Breast epithelium (tissue), 4 donors: ENCODE measurements at regions not wholly inside any gene's neighbourhood (a gene's known extent, or its start where the extent isn't known, plus 50 kb on each side); places are given as distances from the start of the nearest gene placed in this dataset.

Source experiments
- DNase-seq, 2 donors: peaks; one replicate each; pipeline ENCODE4 v3.0.0-alpha.2; 2019; ENCODE audit warnings: low spot score in 2 of 2
- H3K27ac ChIP-seq, 2 donors: fragments of 200-600 bp; sonication (generic) in 1 of 2; one replicate each; pipeline ENCODE4 v1.5.1; 2016 to 2019; ENCODE audit warnings: mild to moderate bottlenecking in 1 of 2
- H3K27me3 ChIP-seq, 2 donors: fragments of 200-600 bp; sonication (generic) in 1 of 2; one replicate each; pipeline versions ENCODE4 v1.5.1 to v1.6.0; 2017 to 2019; ENCODE audit warnings: control low read depth in 1 of 2, mild to moderate bottlenecking in 1 of 2
- H3K36me3 ChIP-seq: fragments of 200-600 bp; one replicate; pipeline ENCODE4 v1.5.1; 2019
- H3K4me1 ChIP-seq, 2 donors: fragments of 200-600 bp; sonication (generic); one replicate each; pipeline ENCODE4 v1.5.1; 2016 to 2019; ENCODE audit warnings: control low read depth in 1 of 2
- H3K4me3 ChIP-seq, 3 donors: fragments of 200-600 bp; sonication (generic); 1 replicate in 2 of 3; 2 replicates in 1 of 3; pipeline ENCODE4 v1.5.1; 2016 to 2019; ENCODE audit warnings: mild to moderate bottlenecking in 3 of 3, moderate library complexity in 2 of 3
- H3K9me3 ChIP-seq, 2 donors: fragments of 200-600 bp; sonication (generic) in 1 of 2; one replicate each; pipeline ENCODE4 v1.5.1; 2016 to 2019; ENCODE audit warnings: control low read depth in 1 of 2
- POLR2A ChIP-seq: fragments of 450-650 bp; IDR thresholded peaks from one replicate; pipeline ENCODE4 v1.6.1; 2016; ENCODE audit warnings: antibody characterized with exemption, mild to moderate bottlenecking, moderate library complexity
- POLR2AphosphoS5 ChIP-seq, 3 donors: sonication (generic); formaldehyde crosslinking; IDR thresholded peaks; one replicate each; pipeline ENCODE4 v1.6.1; 2017; ENCODE audit warnings: antibody characterized with exemption in 3 of 3
- intact Hi-C: fragments of 100-400 bp; cut with DNase I; formaldehyde crosslinking; loops from one replicate; pipeline ENCODE4 v1.15.1; 2023; ENCODE audit warnings: low total_unique reads
- TF ChIP-seq, protein P1 (sequence below), 3 donors: fragments of 450-650 bp; IDR thresholded peaks; one replicate each; pipeline ENCODE4 v1.5.1; 2016 to 2017; ENCODE audit warnings: antibody characterized with exemption in 3 of 3, mild to moderate bottlenecking in 3 of 3, moderate library complexity in 3 of 3

DNA sequence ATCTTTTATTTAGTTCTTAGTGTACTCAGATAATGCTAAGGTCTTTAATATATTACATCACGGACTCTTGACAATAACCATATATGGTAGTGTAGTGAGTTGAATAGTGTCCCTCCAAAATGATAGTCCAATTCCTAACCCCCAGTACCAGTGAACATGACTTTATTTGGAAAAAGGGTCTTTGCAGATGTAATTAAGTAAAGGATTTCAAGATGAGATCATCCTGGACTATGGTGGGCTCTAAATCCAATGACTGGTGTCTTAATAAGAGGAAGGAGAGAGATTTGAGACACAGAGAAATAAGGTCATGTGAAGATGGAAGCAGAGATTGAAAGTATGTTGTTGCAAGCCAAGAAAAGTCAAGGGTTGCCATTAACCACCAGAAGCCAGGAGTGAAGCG is 236.5 kb upstream of the DIPK2B start:
- intact Hi-C loops = no loop called here
- H3K9me3 ChIP-seq = no peaks in the 10 kb centered on the region
- no peak overlapping the region for H3K4me3 ChIP-seq
- DNase-seq = no peak
- peaks cover 0 to 24% of the 10 kb centered on the region in 2 donors for H3K27me3 ChIP-seq
- H3K4me1 ChIP-seq = no peaks in the 10 kb centered on the region
- no peak overlapping the region for H3K27ac ChIP-seq
- TF ChIP-seq, protein P1, sequence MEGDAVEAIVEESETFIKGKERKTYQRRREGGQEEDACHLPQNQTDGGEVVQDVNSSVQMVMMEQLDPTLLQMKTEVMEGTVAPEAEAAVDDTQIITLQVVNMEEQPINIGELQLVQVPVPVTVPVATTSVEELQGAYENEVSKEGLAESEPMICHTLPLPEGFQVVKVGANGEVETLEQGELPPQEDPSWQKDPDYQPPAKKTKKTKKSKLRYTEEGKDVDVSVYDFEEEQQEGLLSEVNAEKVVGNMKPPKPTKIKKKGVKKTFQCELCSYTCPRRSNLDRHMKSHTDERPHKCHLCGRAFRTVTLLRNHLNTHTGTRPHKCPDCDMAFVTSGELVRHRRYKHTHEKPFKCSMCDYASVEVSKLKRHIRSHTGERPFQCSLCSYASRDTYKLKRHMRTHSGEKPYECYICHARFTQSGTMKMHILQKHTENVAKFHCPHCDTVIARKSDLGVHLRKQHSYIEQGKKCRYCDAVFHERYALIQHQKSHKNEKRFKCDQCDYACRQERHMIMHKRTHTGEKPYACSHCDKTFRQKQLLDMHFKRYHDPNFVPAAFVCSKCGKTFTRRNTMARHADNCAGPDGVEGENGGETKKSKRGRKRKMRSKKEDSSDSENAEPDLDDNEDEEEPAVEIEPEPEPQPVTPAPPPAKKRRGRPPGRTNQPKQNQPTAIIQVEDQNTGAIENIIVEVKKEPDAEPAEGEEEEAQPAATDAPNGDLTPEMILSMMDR (IDR thresholded peaks at IDR 0.05) = no peak
- TF ChIP-seq POLR2A (no peak), POLR2AphosphoS5 (IDR thresholded peaks at IDR 0.05) (no peak)
- H3K36me3 ChIP-seq = no peaks in the 10 kb centered on the region

DNA sequence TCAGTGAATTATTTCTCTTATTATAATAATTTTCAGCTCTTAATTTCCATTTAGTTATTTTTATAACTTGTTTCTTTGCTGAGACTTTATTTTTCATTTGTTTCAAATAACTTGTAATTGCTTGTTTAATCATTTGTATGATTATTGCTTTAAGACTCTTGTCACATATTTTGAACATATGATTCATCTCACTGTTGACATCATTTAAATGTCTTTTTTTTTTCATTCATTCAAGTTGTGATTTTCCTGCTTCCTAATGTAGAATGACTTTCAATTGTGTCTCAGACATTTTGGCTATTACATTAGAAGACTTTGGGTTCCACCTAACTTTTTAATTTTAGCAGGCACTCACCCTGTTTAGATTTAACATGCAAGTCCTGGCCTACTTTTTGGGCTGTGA is 234.8 kb upstream of the DIPK2B start:
- Histone ChIP-seq H3K9me3 (no peaks in the 10 kb centered on the region), H3K27me3 (peaks cover 0 to 24% of the 10 kb centered on the region in 2 donors), H3K27ac (no peak overlapping the region), H3K4me1 (no peaks in the 10 kb centered on the region), H3K4me3 (no peak overlapping the region), H3K36me3 (no peaks in the 10 kb centered on the region)
- DNase-seq = no peak
- intact Hi-C loops = no loop called here
- TF ChIP-seq POLR2A (no peak), POLR2AphosphoS5 (IDR thresholded peaks at IDR 0.05) (no peak)
- TF ChIP-seq, protein P1 (IDR thresholded peaks at IDR 0.05) = no peak

DNA sequence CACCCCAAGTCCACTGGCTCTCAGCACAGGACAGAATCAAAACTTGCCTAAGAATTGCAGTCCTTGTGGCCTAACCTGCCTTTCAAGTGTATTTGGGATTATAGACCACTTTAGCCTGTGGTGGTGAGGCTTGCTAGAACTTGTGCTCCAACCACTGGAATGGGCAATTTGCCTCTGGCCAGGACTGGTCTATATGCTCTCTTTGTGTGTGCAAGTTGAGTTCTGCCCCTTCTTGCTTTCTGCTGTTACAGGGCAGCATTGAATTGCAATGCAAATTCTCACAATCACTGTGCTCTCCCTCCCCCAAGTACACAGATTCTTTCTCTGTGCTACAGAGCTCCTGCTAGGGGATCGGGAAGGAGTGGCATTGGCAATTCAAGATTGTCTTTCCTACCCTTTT is 233.6 kb upstream of the DIPK2B start:
- intact Hi-C loops = no loop called here
- Histone ChIP-seq H3K4me1 (no peaks in the 10 kb centered on the region), H3K36me3 (no peaks in the 10 kb centered on the region), H3K27me3 (peaks cover 0 to 24% of the 10 kb centered on the region in 2 donors), H3K4me3 (no peak overlapping the region), H3K9me3 (no peaks in the 10 kb centered on the region), H3K27ac (no peak overlapping the region)
- no peak for DNase-seq
- TF ChIP-seq POLR2A (no peak), POLR2AphosphoS5 (IDR thresholded peaks at IDR 0.05) (no peak)
- TF ChIP-seq, protein P1 (IDR thresholded peaks at IDR 0.05) = no peak

DNA sequence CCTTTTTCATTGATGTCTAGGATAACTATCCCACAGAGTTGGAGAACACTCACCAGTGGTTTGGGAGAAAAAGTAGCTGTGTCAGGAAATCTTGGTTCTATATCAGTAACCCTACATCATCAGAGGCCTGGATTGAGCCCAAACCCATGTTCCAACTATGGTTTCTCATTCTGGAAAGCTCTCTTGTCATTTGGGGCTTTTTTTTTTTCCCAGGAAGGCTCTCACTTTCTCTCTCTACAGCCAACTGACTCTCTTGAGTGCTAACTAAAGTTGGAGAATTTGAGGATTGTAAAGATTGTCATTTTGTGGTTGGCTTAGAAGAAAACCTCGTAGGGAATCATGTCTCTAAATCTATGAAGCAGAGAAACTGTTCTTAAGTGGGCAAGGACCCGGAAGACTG is 228.2 kb upstream of the DIPK2B start:
- no peaks in the 10 kb centered on the region for H3K36me3 ChIP-seq
- H3K4me3 ChIP-seq = no peak overlapping the region
- peaks cover 0 to 10% of the 10 kb centered on the region in 2 donors for H3K27me3 ChIP-seq
- H3K4me1 ChIP-seq = no peaks in the 10 kb centered on the region
- DNase-seq = no peak
- TF ChIP-seq POLR2AphosphoS5 (IDR thresholded peaks at IDR 0.05) (no peak), POLR2A (no peak)
- TF ChIP-seq, protein P1 (IDR thresholded peaks at IDR 0.05) = no peak
- intact Hi-C loops = no loop called here
- H3K9me3 ChIP-seq = no peaks in the 10 kb centered on the region
- no peak overlapping the region for H3K27ac ChIP-seq

DNA sequence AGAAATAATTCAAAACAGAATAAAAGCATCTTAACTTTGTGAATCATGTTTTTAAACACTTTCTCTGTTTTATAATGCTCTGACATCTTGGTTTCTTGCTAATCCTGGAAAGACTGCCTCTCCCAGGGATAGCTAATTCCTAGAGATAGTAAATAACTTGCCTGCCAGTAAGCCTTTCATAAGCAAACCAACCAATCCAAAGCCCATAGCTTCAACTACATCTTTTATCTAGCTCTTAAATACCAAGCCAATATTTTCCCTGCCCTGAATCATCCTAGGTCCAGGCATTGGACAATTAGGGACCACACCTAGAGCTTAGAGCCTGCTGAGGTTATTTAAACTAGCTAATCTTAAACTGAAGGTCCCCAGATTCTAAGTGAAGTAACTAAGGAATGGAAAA is 223.7 kb upstream of the DIPK2B start:
- DNase-seq = no peak
- TF ChIP-seq, protein P1 (IDR thresholded peaks at IDR 0.05) = no peak
- TF ChIP-seq POLR2A (no peak), POLR2AphosphoS5 (IDR thresholded peaks at IDR 0.05) (no peak)

More for the DNA sequence above, 223.7 kb upstream of the DIPK2B start:
- Histone ChIP-seq H3K36me3 (no peaks in the 10 kb centered on the region), H3K27ac (no peak overlapping the region), H3K4me3 (no peak overlapping the region), H3K27me3 (peaks cover 0 to 27% of the 10 kb centered on the region in 2 donors), H3K4me1 (no peaks in the 10 kb centered on the region), H3K9me3 (no peaks in the 10 kb centered on the region)
- intact Hi-C loops = no loop called here
